Loucy (cell line): ENCODE measurements at regions not wholly inside any gene's neighbourhood (a gene's known extent, or its start where the extent isn't known, plus 50 kb on each side); places are given as distances from the start of the nearest gene placed in this dataset.

Experiments used
- H2AFZ ChIP-seq: fragments of 200-600 bp; sonication (generic); 2 replicates; pipeline ENCODE4 v1.6.0; 2016; ENCODE audit warnings: antibody characterized with exemption, mild to moderate bottlenecking, low read length, moderate library complexity
- H3F3A ChIP-seq: fragments of 200-600 bp; 2 replicates; pipeline ENCODE4 v1.6.0; 2016; ENCODE audit warnings: antibody characterized with exemption, low read depth, mild to moderate bottlenecking
- H3K27me3 ChIP-seq: fragments of 200-600 bp; sonication (generic); 2 replicates; pipeline ENCODE4 v1.6.1; 2014; ENCODE audit warnings: low read length, mild to moderate bottlenecking; ENCODE audit not compliant: insufficient read depth, poor library complexity, severe bottlenecking
- H3K36me3 ChIP-seq: fragments of 200-600 bp; sonication (generic); 2 replicates; pipeline ENCODE4 v1.6.1; 2016; ENCODE audit warnings: low read length; ENCODE audit not compliant: insufficient read depth
- H3K4me1 ChIP-seq: fragments of 200-600 bp; sonication (generic); 2 replicates; pipeline ENCODE4 v1.5.1; 2014; ENCODE audit warnings: low read length, mild to moderate bottlenecking; ENCODE audit not compliant: insufficient read depth, poor library complexity, severe bottlenecking
- H3K4me2 ChIP-seq: fragments of 200-600 bp; sonication (generic); 2 replicates; pipeline ENCODE4 v1.6.0; 2014; ENCODE audit warnings: antibody characterized with exemption, low read length, low read depth, mild to moderate bottlenecking; ENCODE audit not compliant: poor library complexity, severe bottlenecking
- H3K4me3 ChIP-seq: fragments of 200-600 bp; sonication (generic); 2 replicates; pipeline ENCODE4 v1.5.1; 2014; ENCODE audit warnings: low read length, mild to moderate bottlenecking, mixed read lengths; ENCODE audit not compliant: poor library complexity, severe bottlenecking
- H3K79me2 ChIP-seq: fragments of 200-600 bp; sonication (generic); 2 replicates; pipeline ENCODE4 v1.6.1; 2014; ENCODE audit warnings: low read length; ENCODE audit not compliant: insufficient read depth
- H3K9ac ChIP-seq: fragments of 200-600 bp; sonication (generic); 2 replicates; pipeline ENCODE4 v1.6.0; 2014; ENCODE audit warnings: mild to moderate bottlenecking, low read depth, low read length, moderate library complexity; ENCODE audit not compliant: poor library complexity, severe bottlenecking
- H3K9me2 ChIP-seq: fragments of 200-600 bp; sonication (generic); replicated peaks from 2 replicates; pipeline ENCODE4 v1.6.1; 2016; ENCODE audit warnings: low read depth, low read length, mixed read lengths
- H3K9me3 ChIP-seq: fragments of 200-600 bp; sonication (generic); 2 replicates; pipeline ENCODE4 v1.6.1; 2014; ENCODE audit warnings: mild to moderate bottlenecking, antibody characterized with exemption, low read length, low read depth; ENCODE audit not compliant: insufficient read depth
- H4K20me1 ChIP-seq: fragments of 200-600 bp; sonication (generic); 2 replicates; pipeline ENCODE4 v1.6.0; 2014; ENCODE audit warnings: antibody characterized with exemption, low read length, mild to moderate bottlenecking; ENCODE audit not compliant: insufficient read depth, poor library complexity, severe bottlenecking
- EZH2phosphoT487 ChIP-seq: fragments of 200-600 bp; IDR thresholded peaks from 2 replicates; pipeline ENCODE4 v1.6.1; 2018; ENCODE audit warnings: antibody characterized with exemption, mild to moderate bottlenecking, moderate library complexity, borderline replicate concordance
- TF ChIP-seq, protein P1 (sequence below): fragments of 200-600 bp; sonication (generic); conservative IDR thresholded peaks from 2 replicates; pipeline ENCODE4 v1.5.1; 2014; ENCODE audit warnings: mild to moderate bottlenecking, antibody characterized with exemption, low read length

- H3K9me3 ChIP-seq, result no peaks in the 10 kb centered on the region
- H3K36me3 ChIP-seq, result no peaks in the 10 kb centered on the region
- H4K20me1 ChIP-seq, result no peaks in the 10 kb centered on the region
- no peaks in the 10 kb centered on the region for H3K9me2 ChIP-seq
- H3K4me3 ChIP-seq, result no peak overlapping the region
- no peaks in the 10 kb centered on the region for H3F3A ChIP-seq
- H3K79me2 ChIP-seq, result no peaks in the 10 kb centered on the region
- H3K27me3 ChIP-seq, result peaks cover 43% of the 10 kb centered on the region
- TF ChIP-seq, protein P1, sequence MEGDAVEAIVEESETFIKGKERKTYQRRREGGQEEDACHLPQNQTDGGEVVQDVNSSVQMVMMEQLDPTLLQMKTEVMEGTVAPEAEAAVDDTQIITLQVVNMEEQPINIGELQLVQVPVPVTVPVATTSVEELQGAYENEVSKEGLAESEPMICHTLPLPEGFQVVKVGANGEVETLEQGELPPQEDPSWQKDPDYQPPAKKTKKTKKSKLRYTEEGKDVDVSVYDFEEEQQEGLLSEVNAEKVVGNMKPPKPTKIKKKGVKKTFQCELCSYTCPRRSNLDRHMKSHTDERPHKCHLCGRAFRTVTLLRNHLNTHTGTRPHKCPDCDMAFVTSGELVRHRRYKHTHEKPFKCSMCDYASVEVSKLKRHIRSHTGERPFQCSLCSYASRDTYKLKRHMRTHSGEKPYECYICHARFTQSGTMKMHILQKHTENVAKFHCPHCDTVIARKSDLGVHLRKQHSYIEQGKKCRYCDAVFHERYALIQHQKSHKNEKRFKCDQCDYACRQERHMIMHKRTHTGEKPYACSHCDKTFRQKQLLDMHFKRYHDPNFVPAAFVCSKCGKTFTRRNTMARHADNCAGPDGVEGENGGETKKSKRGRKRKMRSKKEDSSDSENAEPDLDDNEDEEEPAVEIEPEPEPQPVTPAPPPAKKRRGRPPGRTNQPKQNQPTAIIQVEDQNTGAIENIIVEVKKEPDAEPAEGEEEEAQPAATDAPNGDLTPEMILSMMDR, result no peak
- TF ChIP-seq EZH2phosphoT487, result no peak
- H3K9ac ChIP-seq, result no peak overlapping the region
- H2AFZ ChIP-seq, result no peak overlapping the region
- H3K4me2 ChIP-seq, result no peak overlapping the region
- no peaks in the 10 kb centered on the region for H3K4me1 ChIP-seq
These were observed 149.6 kb downstream of the FHIP1A start for GRCh38 chr4:151558496-151559113.

- Histone ChIP-seq H3K79me2 (no peaks in the 10 kb centered on the region), H3K4me3 (no peak overlapping the region), H4K20me1 (no peaks in the 10 kb centered on the region), H3K9ac (no peak overlapping the region), H3K9me3 (no peaks in the 10 kb centered on the region), H3K4me1 (no peaks in the 10 kb centered on the region), H3K9me2 (no peaks in the 10 kb centered on the region), H3K36me3 (no peaks in the 10 kb centered on the region), H3K4me2 (no peak overlapping the region), H3F3A (no peaks in the 10 kb centered on the region), H3K27me3 (peaks cover 53% of the 10 kb centered on the region), H2AFZ (no peak overlapping the region)
- no peak for TF ChIP-seq EZH2phosphoT487
- TF ChIP-seq, protein P1, result no peak
These were observed 150.6 kb downstream of the FHIP1A start for GRCh38 chr4:151559595-151559994.

DNA sequence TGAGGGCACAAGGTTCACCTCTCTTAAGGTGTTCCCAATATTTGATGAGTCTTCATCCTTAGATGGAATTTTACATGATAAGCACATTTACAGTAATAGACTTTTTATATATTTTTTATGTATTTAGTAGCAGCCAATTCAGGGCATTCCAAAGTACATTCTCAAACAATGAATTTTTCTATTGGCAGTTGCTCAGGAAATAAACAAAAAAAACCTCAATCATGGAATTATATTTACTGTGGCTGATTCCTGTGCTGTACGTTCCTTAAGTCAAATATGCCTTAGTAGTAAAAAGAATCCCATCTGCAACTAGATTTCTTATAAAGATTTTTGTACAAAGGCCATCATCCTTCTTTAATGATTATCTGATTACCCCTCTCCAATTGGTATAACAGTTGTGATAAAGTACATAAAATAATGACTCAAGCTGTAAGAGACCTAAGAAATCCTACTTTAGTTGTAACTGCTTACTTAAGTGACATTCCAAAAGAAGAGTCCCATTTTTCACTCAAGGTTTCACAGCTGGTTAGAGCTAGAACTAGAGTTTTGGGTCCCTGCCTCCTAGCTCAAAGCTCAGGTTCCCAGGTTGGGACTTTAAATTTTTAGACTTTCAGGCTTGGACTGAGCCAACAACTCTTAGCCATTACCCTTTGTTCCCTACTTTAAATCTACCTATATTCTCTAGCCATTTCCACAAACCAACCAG lies 152.7 kb downstream of the FHIP1A start:
- H4K20me1 ChIP-seq, result no peaks in the 10 kb centered on the region
- no peaks in the 10 kb centered on the region for H3K9me2 ChIP-seq
- no peak overlapping the region for H2AFZ ChIP-seq
- H3K27me3 ChIP-seq, result peaks cover 73% of the 10 kb centered on the region
- no peak overlapping the region for H3K4me3 ChIP-seq
- no peaks in the 10 kb centered on the region for H3K79me2 ChIP-seq
- no peaks in the 10 kb centered on the region for H3K36me3 ChIP-seq
- no peaks in the 10 kb centered on the region for H3K4me1 ChIP-seq
- no peaks in the 10 kb centered on the region for H3F3A ChIP-seq
- H3K4me2 ChIP-seq, result no peak overlapping the region
- H3K9me3 ChIP-seq, result no peaks in the 10 kb centered on the region
- TF ChIP-seq, protein P1, result no peak
- no peak for TF ChIP-seq EZH2phosphoT487
- no peak overlapping the region for H3K9ac ChIP-seq
